Endothelial cell of umbilical vein (primary cell): ENCODE measurements at regions not wholly inside any gene's neighbourhood (a gene's known extent, or its start where the extent isn't known, plus 50 kb on each side); places are given as distances from the start of the nearest gene placed in this dataset.

Experiments
- BruUV-seq: library from RNA; stranded (reverse); fragments of 400-500 nt; replicated peaks from 2 replicates; lab custom pipeline; 2021; lab: Mats Ljungman, UMichigan
- CTCF ChIA-PET: fragments of 300-600, 350-600 bp; sonication (Branson Sonifier 250); formaldehyde crosslinking; loops from one replicate; lab custom pipeline; 2021; ENCODE audit warnings: antibody characterized with exemption, inconsistent platforms; lab: Charles Lee
- POLR2A ChIA-PET: fragments of 300-600, 350-600 bp; sonication (Branson Sonifier 250); formaldehyde crosslinking; loops from one replicate; lab custom pipeline; 2021; ENCODE audit warnings: antibody characterized with exemption, inconsistent platforms; lab: Charles Lee
- DNase-seq: peaks from one replicate; pipeline ENCODE4 v3.0.0-alpha.2; 2011; ENCODE audit warnings: low read depth, low spot score
- FAIRE-seq: peaks from 2 replicates; lab custom pipeline; 2011; peaks lifted over from hg19 to GRCh38; lab: Jason Lieb, UNC
- H2AFZ ChIP-seq: 2 replicates; pipeline ENCODE4 v1.6.0; 2012; ENCODE audit warnings: low read depth, low read length, control low read depth, inconsistent platforms
- H3K27ac ChIP-seq: 2 replicates; pipeline ENCODE4 v1.5.1; 2011; ENCODE audit warnings: low read depth, mild to moderate bottlenecking, control low read depth, low read length, moderate library complexity; ENCODE audit not compliant: insufficient read depth
- H3K27me3 ChIP-seq, 2 experiments: 2 replicates each; pipeline versions ENCODE4 v1.6.0 to v1.6.1; 2011; ENCODE audit warnings: low read length in 2 of 2, mixed read lengths in 1 of 2; ENCODE audit not compliant: control insufficient read depth in 2 of 2, insufficient read depth in 2 of 2
- H3K36me3 ChIP-seq, 2 experiments: 2 replicates in 1 of 2; 3 replicates in 1 of 2; pipeline ENCODE4 v1.5.1; 2011; ENCODE audit warnings: low read length in 2 of 2, mild to moderate bottlenecking in 1 of 2, moderate library complexity in 1 of 2; ENCODE audit not compliant: control insufficient read depth in 2 of 2, insufficient read depth in 2 of 2; ENCODE audit errors: extremely low read depth in 1 of 2
- H3K4me1 ChIP-seq: 3 replicates; pipeline ENCODE4 v1.5.1; 2011; ENCODE audit warnings: mild to moderate bottlenecking, low read length; ENCODE audit not compliant: control insufficient read depth, insufficient read depth; ENCODE audit errors: extremely low read depth
- H3K4me2 ChIP-seq: 2 replicates; pipeline ENCODE4 v1.6.1; 2011; ENCODE audit warnings: low read length, control low read depth, mixed read lengths; ENCODE audit not compliant: insufficient read depth
- H3K4me3 ChIP-seq, 3 experiments: fragments of 200-600 bp in 1 of 3; sonication (generic), shearing (Covaris generic) in 1 of 3; replicated peaks in 1 of 3; 2 replicates each; pipeline ENCODE4 v1.5.1; 2011 to 2016; ENCODE audit warnings: control low read depth in 3 of 3, low read length in 3 of 3, mild to moderate bottlenecking in 2 of 3, inconsistent platforms in 1 of 3, low read depth in 1 of 3, moderate library complexity in 1 of 3; ENCODE audit not compliant: insufficient read depth in 1 of 3
- H3K79me2 ChIP-seq: 2 replicates; pipeline ENCODE4 v1.6.0; 2012; ENCODE audit warnings: low read length, inconsistent platforms; ENCODE audit not compliant: control insufficient read depth, insufficient read depth
- H3K9ac ChIP-seq: replicated peaks from 2 replicates; pipeline ENCODE3; 2011; ENCODE audit warnings: low read length, control low read depth; ENCODE audit not compliant: insufficient read depth; ENCODE audit errors: extremely low read depth
- H3K9me1 ChIP-seq: replicated peaks from 3 replicates; pipeline ENCODE4 v1.6.0; 2011; ENCODE audit warnings: mild to moderate bottlenecking, low read length; ENCODE audit not compliant: control insufficient read depth, insufficient read depth; ENCODE audit errors: extremely low read depth
- H3K9me3 ChIP-seq: replicated peaks from 2 replicates; pipeline ENCODE4 v1.5.1; 2012; ENCODE audit warnings: low read length, inconsistent platforms; ENCODE audit not compliant: control insufficient read depth, insufficient read depth
- H4K20me1 ChIP-seq: replicated peaks from 2 replicates; pipeline ENCODE3; 2011; ENCODE audit warnings: mild to moderate bottlenecking, low read length; ENCODE audit not compliant: control insufficient read depth, insufficient read depth; ENCODE audit errors: extremely low read depth
- CTCF ChIP-seq, 2 donors: IDR thresholded peaks; 1 replicate in 1 of 2; 2 replicates in 1 of 2; pipeline ENCODE4 v1.5.1; 2011; ENCODE audit warnings: low read length in 2 of 2, mild to moderate bottlenecking in 2 of 2, moderate library complexity in 2 of 2, control low read depth in 1 of 2, inconsistent platforms in 1 of 2, low read depth in 1 of 2; ENCODE audit not compliant: insufficient read depth in 1 of 2; ENCODE audit errors: extremely low read depth in 1 of 2
- FOS ChIP-seq: IDR thresholded peaks from 2 replicates; pipeline ENCODE4 v1.6.1; 2011; ENCODE audit warnings: mild to moderate bottlenecking, low read length, moderate library complexity, borderline replicate concordance; ENCODE audit not compliant: insufficient read depth
- GATA2 ChIP-seq: IDR thresholded peaks from 2 replicates; pipeline ENCODE4 v1.7.0; 2011; ENCODE audit warnings: low read depth, mild to moderate bottlenecking, moderate library complexity, mixed read lengths, low read length; ENCODE audit not compliant: insufficient read length, insufficient read depth
- JUN ChIP-seq: IDR thresholded peaks from 2 replicates; pipeline ENCODE4 v1.6.1; 2011; ENCODE audit warnings: borderline replicate concordance, low read depth; ENCODE audit not compliant: insufficient read length, insufficient read depth
- MAX ChIP-seq: IDR thresholded peaks from 2 replicates; pipeline ENCODE4 v1.6.1; 2011; ENCODE audit not compliant: insufficient read depth, insufficient read length
- MYC ChIP-seq: IDR thresholded peaks from one replicate; pipeline ENCODE4 v1.6.1; 2011; ENCODE audit warnings: mild to moderate bottlenecking, low read depth, low read length
- POLR2A ChIP-seq: IDR thresholded peaks from 2 replicates; pipeline ENCODE4 v1.6.1; 2012; ENCODE audit warnings: low read depth, mild to moderate bottlenecking, control low read depth, low read length
- POLR2AphosphoS5 ChIP-seq: IDR thresholded peaks from 2 replicates; pipeline ENCODE4 v1.6.1; 2012; ENCODE audit warnings: low read depth, mild to moderate bottlenecking, control low read depth, low read length, moderate library complexity; ENCODE audit not compliant: insufficient read depth
- dilution Hi-C: fragments of 300-500 bp; cut with MboI; formaldehyde crosslinking; loops from one replicate; pipeline ENCODE4 v1.15.0; 2019; ENCODE audit warnings: low sequenced_read_pairs; ENCODE audit not compliant: extremely low pct_ligation_motif_present
- intact Hi-C: fragments of 100-400 bp; cut with micrococcal nuclease; formaldehyde crosslinking; loops from one replicate; pipeline ENCODE4 v1.10.0; 2022

GRCh38 chr6:91462241-91462640 lies 875.4 kb upstream of the MAP3K7 start:
- H4K20me1 ChIP-seq, result no peaks in the 10 kb centered on the region
- dilution Hi-C loops (no loop called here), intact Hi-C loops (no loop called here)
- H3K27me3 ChIP-seq, result no peaks in the 10 kb centered on the region
- ChIA-PET CTCF (interaction anchor here (1.3 kb wide), 1 partner anchor 9 kb away, joined by 3 read pairs; no protein-coding TSS in a partner anchor), POLR2A (no interaction called here)
- H3K79me2 ChIP-seq, result no peaks in the 10 kb centered on the region
- BruUV-seq, result no TSS peak
- H3K4me3 ChIP-seq, result no peak overlapping the region
- no peaks in the 10 kb centered on the region for H3K9me3 ChIP-seq
- no peaks in the 10 kb centered on the region for H3K36me3 ChIP-seq
- no peak for TF ChIP-seq POLR2A
- TF ChIP-seq JUN, result no peak
- no peak for TF ChIP-seq GATA2
- TF ChIP-seq MYC, result no peak
- TF ChIP-seq MAX, result no peak
- TF ChIP-seq POLR2AphosphoS5, result no peak
- no peak for TF ChIP-seq FOS
- no peak for TF ChIP-seq CTCF (IDR thresholded peaks at IDR 0.05; ENCODE audit: extremely low read depth in 1 of 2, insufficient read depth in 1 of 2, low read depth in 1 of 2, low read length in 2 of 2)
- FAIRE-seq (no peak), DNase-seq (no peak)
- H3K27ac ChIP-seq, result no peak overlapping the region
- no peak overlapping the region for H2AFZ ChIP-seq
- peaks cover 4% of the 10 kb centered on the region for H3K4me1 ChIP-seq
- H3K4me2 ChIP-seq, result no peak overlapping the region
- H3K9me1 ChIP-seq, result no peaks in the 10 kb centered on the region
- H3K9ac ChIP-seq, result no peak overlapping the region
